ENCODE measurements at regions not wholly inside any gene's neighbourhood (a gene's known extent, or its start where the extent isn't known, plus 50 kb on each side); places are given as distances from the start of the nearest gene placed in this dataset.

DNA sequence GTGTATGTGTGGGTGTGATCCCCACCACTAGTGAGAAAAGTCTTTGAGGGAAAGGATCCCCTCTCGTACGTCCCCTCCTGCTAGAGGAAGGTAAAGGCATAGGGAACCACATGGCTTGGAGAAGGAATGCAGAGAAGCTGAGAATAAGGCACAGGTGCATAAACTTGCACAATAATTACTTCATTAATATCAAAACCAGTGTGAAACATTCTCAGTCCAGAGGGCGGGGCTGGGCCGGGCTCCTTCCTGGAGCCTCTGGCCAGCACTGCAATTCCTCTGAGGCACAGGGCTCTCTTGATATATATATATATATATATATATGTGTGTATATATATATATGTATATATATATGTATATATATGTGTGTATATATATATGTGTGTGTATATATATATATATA lies 162.6 kb downstream of the TSEN15 start:
- no peak for DNase-seq (ENCODE audit: low spot score in 2 of 2)
- WGBS, 2 donors, result 78 to 79% methylated on average over 4 of the region's 4 CpGs
- Histone ChIP-seq H3K9me3 (no peaks in the 10 kb centered on the region), H3K27ac (no peak overlapping the region), H3K36me3 (no peaks in the 10 kb centered on the region), H3K27me3 (no peaks in the 10 kb centered on the region), H3K4me1 (no peaks in the 10 kb centered on the region), H3K4me3 (no peak overlapping the region)
- TF ChIP-seq EP300 (IDR thresholded peaks at IDR 0.05), result no peak
- no peak for TF ChIP-seq POLR2A (IDR thresholded peaks at IDR 0.05)
- TF ChIP-seq, protein P1, sequence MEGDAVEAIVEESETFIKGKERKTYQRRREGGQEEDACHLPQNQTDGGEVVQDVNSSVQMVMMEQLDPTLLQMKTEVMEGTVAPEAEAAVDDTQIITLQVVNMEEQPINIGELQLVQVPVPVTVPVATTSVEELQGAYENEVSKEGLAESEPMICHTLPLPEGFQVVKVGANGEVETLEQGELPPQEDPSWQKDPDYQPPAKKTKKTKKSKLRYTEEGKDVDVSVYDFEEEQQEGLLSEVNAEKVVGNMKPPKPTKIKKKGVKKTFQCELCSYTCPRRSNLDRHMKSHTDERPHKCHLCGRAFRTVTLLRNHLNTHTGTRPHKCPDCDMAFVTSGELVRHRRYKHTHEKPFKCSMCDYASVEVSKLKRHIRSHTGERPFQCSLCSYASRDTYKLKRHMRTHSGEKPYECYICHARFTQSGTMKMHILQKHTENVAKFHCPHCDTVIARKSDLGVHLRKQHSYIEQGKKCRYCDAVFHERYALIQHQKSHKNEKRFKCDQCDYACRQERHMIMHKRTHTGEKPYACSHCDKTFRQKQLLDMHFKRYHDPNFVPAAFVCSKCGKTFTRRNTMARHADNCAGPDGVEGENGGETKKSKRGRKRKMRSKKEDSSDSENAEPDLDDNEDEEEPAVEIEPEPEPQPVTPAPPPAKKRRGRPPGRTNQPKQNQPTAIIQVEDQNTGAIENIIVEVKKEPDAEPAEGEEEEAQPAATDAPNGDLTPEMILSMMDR (IDR thresholded peaks at IDR 0.05), result no peak

DNA sequence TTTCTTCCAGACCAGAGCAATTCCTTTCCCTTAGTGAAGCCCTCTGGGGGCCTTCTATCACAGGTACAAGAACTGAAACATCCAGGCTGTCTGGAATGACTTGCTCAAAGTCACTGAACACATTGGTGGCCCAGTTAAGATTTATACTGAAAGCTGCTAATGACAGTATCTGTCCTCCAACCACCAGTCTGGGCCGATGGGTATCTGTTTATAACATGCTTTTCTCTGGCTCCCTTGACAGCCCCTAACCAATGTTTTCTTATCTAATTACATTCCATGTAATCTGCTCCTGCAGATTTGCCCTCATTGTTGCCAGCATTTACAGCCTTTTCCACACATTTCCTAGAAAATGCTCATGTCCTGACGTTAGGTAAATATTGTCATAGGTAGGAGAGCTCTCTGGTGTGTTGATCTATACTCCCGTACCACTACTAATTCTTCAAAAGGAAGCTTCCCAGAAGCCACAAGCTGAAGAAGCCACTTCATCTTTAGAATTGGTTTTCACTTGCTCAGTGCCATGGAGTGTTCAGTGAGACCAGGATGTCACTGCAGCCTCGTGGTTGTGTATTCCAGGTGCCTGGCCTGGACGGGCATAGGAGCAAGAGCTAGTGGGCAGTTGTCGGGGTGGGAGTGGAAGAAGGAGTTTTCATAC lies 163.9 kb downstream of the TSEN15 start:
- Histone ChIP-seq H3K27me3 (no peaks in the 10 kb centered on the region), H3K4me3 (no peak overlapping the region), H3K4me1 (no peaks in the 10 kb centered on the region), H3K9me3 (no peaks in the 10 kb centered on the region), H3K27ac (no peak overlapping the region), H3K36me3 (no peaks in the 10 kb centered on the region)
- DNase-seq (ENCODE audit: low spot score in 2 of 2), result no peak
- TF ChIP-seq, protein P1 (IDR thresholded peaks at IDR 0.05), result no peak
- TF ChIP-seq EP300 (IDR thresholded peaks at IDR 0.05), result no peak
- no peak for TF ChIP-seq POLR2A (IDR thresholded peaks at IDR 0.05)
- 85 to 88% methylated on average over 6 of the region's 6 CpGs for WGBS, 2 donors

DNA sequence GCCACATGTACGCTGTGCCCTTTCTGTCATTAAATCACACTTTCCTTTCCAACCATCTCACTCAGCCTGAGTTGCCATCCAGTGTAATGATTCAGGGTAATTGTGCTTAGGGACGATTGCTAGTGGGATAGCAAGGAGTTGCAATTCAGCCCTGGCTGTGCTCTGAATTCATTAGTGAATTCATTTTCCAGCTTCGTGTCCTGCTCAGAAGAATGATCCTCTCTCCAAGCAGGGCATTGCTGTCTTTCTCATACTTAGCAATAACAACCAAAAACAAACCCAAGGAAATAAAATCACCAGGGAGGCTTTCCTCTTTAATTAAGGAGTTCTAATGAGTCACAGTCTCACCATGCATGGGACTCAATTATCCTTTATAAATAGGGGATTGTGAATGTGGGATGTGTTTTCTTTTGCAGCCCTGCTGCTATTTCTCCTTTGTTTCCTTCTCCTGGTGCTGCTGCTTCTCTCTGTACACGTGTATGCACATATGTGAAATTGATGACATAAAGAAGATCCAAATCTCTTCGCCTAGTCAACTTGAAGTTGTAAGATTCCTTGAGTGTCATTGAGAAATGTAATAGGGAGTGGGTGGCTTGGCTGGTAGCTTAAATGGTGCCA lies 167.0 kb downstream of the TSEN15 start:
- Histone ChIP-seq H3K27me3 (no peaks in the 10 kb centered on the region), H3K4me3 (no peak overlapping the region), H3K9me3 (no peaks in the 10 kb centered on the region), H3K4me1 (peaks cover 0 to 5% (median 0%) of the 10 kb centered on the region in 4 donors), H3K27ac (no peak overlapping the region), H3K36me3 (no peaks in the 10 kb centered on the region)
- no peak for TF ChIP-seq POLR2A (IDR thresholded peaks at IDR 0.05)
- TF ChIP-seq, protein P1 (IDR thresholded peaks at IDR 0.05), result no peak
- TF ChIP-seq EP300 (IDR thresholded peaks at IDR 0.05), result no peak
- no peak for DNase-seq (ENCODE audit: low spot score in 2 of 2)
- 49 to 54% methylated on average over 5 of the region's 5 CpGs for WGBS, 2 donors

DNA sequence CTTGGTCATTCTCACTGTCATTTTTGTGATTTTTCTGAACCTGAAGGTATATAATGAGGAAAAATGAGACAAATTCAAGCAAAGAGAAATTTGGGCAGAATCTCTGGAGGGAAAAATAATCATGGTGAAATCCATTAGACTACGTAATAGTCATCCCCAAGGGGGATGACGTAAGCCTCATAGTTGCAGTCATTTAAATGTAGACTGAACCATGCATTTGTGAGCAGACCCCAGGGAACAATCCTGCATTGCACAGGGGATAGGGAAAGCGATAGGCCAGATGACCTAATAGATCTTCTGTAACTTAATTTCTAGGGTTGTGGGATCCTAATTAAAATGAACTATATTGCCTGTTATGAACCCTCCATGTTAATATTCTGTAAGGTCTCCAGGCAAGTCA lies 167.4 kb upstream of the C1orf21 start:
- TF ChIP-seq EP300 (IDR thresholded peaks at IDR 0.05), result no peak
- TF ChIP-seq, protein P1 (IDR thresholded peaks at IDR 0.05), result no peak
- no peak for TF ChIP-seq POLR2A (IDR thresholded peaks at IDR 0.05)
- Histone ChIP-seq H3K27ac (no peak overlapping the region), H3K4me3 (no peak overlapping the region), H3K9me3 (no peaks in the 10 kb centered on the region), H3K27me3 (no peaks in the 10 kb centered on the region), H3K36me3 (no peaks in the 10 kb centered on the region), H3K4me1 (peaks cover 0 to 5% (median 0%) of the 10 kb centered on the region in 4 donors)
- DNase-seq (ENCODE audit: low spot score in 2 of 2), result no peak
- 45 to 69% methylated on average over 3 of the region's 3 CpGs for WGBS, 2 donors

DNA sequence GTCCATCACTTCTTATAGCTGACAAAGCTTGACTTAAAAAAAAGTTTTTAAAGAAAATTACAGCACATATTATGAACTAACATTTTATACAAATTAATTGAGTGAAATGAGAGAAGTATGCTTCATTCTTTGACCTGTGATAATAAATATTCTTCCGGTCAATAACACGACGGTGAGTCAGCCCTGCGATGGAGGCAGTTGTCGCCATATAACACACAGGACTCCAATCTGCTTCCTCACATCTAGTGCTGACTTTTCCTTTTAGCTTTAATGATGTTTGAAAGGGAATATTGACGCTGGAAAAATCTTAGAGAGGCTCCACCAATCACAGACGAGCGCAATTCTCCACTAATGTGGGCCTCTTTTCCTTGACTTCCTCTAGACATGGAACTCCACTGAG lies 166.9 kb upstream of the C1orf21 start:
- H3K4me1 ChIP-seq, result peaks cover 0 to 5% (median 0%) of the 10 kb centered on the region in 4 donors
- no peaks in the 10 kb centered on the region for H3K9me3 ChIP-seq
- H3K4me3 ChIP-seq, result no peak overlapping the region
- H3K27me3 ChIP-seq, result no peaks in the 10 kb centered on the region
- no peak overlapping the region for H3K27ac ChIP-seq
- H3K36me3 ChIP-seq, result no peaks in the 10 kb centered on the region
- TF ChIP-seq EP300 (IDR thresholded peaks at IDR 0.05) (no peak), POLR2A (IDR thresholded peaks at IDR 0.05) (no peak)
- TF ChIP-seq, protein P1 (IDR thresholded peaks at IDR 0.05), result no peak
- no peak for DNase-seq (ENCODE audit: low spot score in 2 of 2)
- WGBS, 2 donors, result 91 to 94% methylated on average over 8 of the region's 8 CpGs

All from tibial nerve (tissue), 4 donors.